Rectal smooth muscle tissue (tissue), 1 donor: ENCODE measurements at regions not wholly inside any gene's neighbourhood (a gene's known extent, or its start where the extent isn't known, plus 50 kb on each side); places are given as distances from the start of the nearest gene placed in this dataset.
"Not testable (repeated sequence)": the region's sequence is repeated elsewhere in the genome, so short reads cannot be mapped to it uniquely, and the experiment has no call there.

ENCODE experiments used
- H3K27ac ChIP-seq: one replicate; pipeline ENCODE4 v1.7.0; 2013; ENCODE audit warnings: low read depth, low read length, inconsistent platforms
- H3K27me3 ChIP-seq: one replicate; pipeline ENCODE4 v1.7.0; 2013; ENCODE audit warnings: low read length; ENCODE audit not compliant: control insufficient read depth, insufficient read depth
- H3K36me3 ChIP-seq: one replicate; pipeline ENCODE4 v1.7.0; 2013; ENCODE audit warnings: low read length; ENCODE audit not compliant: control insufficient read depth, insufficient read depth
- H3K4me1 ChIP-seq: one replicate; pipeline ENCODE4 v1.7.0; 2013; ENCODE audit warnings: low read length; ENCODE audit not compliant: control insufficient read depth, insufficient read depth
- H3K4me3 ChIP-seq: one replicate; pipeline ENCODE4 v1.7.0; 2013; ENCODE audit warnings: low read length
- H3K9ac ChIP-seq: one replicate; pipeline ENCODE4 v1.7.0; 2013; ENCODE audit warnings: low read length

DNA sequence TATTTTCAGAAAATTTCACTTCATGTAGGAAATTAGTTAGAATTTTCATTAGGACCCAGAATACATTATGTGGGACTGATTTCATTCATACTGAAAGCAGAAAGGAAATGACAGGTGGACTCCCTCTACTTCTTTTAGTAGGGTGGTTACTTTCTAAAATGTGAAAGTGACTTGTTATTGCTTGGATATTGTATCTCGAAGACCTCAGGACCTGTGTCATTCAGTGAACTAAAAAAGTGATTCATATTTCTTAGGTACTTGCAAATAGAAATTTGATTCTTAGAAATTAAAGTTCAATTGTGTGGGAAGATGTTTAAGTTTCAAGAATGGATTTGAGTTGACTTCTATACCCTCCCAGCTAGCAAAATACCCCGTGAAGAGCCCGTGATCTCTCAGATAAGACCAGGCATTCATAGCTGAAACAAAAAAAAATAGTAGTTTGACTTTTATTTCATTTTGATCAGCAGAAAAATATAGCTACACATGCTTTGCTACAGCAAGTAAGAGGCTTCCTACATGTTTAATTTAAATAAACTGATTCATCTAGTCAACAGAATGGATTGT, 1037.1 kb downstream of the GATA3 start:
- H3K9ac ChIP-seq, result no peak overlapping the region
- H3K27me3 ChIP-seq, result no peaks in the 10 kb centered on the region
- no peaks in the 10 kb centered on the region for H3K36me3 ChIP-seq
- H3K27ac ChIP-seq, result no peak overlapping the region
- H3K4me3 ChIP-seq, result no peak overlapping the region
- H3K4me1 ChIP-seq, result no peaks in the 10 kb centered on the region

DNA sequence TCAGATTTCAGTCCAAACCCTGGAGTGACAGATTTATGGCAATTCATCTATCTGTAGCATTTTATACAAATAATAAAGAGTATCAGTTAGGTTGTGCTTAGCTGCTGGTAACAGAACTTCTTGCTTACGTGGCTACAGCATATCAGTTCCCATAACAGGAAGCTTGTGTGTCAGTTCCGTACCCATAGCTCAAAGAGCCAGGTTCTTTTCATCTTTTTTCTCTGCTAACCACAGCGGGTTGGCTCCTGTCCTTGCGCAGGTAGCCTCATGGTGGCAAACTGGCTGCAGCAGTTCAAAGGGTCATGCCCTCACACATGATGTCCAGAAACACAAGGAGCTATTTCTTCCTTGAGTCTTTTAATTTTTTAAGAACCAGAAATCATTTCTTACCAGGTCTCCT, 1041.8 kb downstream of the GATA3 start:
- Histone ChIP-seq H3K9ac (no peak overlapping the region), H3K4me3 (no peak overlapping the region), H3K4me1 (no peaks in the 10 kb centered on the region), H3K36me3 (no peaks in the 10 kb centered on the region), H3K27me3 (no peaks in the 10 kb centered on the region), H3K27ac (no peak overlapping the region)

DNA sequence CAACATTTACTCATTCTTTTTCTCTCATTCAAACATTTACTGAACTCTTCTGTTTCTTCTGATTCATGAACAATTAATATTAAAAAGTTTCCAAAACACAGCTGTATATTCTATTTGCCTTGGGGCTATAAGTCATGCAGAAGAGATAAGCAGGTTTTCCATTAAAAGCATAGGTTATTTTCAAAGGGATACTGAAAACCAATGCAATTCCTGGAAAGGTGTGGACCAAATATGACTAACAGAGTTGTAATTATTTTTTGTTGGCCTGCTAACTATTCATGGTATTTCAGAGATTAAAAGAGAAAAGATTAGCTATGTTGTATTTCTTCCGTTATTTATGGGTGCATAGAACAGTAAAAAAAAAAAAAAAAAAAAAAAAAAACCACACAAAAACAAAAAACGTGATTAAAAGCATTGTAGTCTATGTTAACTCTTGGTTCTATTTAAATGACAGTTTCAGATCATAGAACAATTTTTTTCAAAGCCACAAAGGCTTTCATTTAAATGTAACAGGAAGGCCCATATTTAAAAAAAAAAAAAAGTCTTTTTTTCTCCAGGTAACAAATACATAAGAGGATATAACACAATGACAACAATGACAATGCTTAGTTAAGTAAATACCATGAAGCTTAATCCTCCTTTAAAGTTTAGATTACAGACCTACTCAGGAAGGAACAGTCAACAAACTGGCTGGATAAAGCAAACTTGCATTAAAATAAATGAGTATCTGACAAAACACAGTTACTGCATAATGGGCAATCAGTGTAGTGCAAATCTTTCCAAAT, 1042.9 kb downstream of the GATA3 start:
- H3K36me3 ChIP-seq, result no peaks in the 10 kb centered on the region
- no peaks in the 10 kb centered on the region for H3K4me1 ChIP-seq
- no peak overlapping the region for H3K9ac ChIP-seq
- H3K4me3 ChIP-seq, result no peak overlapping the region
- no peak overlapping the region for H3K27ac ChIP-seq
- no peaks in the 10 kb centered on the region for H3K27me3 ChIP-seq

DNA sequence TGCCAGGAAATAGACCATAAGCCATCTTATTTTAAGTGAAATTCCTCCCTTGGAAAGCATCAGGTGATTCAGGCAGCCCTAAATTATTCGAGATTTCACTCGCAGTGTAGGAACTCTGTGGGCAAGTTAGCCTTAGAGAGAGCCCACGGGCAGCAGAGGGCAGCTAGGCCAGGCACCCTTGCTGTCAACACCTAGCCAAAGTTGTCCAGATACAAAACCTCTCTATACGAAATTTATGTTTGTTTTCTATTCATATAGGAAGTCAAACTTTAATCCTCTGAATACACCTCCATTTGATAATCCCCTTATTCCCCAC, 1043.5 kb downstream of the GATA3 start:
- Histone ChIP-seq H3K9ac (no peak overlapping the region), H3K36me3 (no peaks in the 10 kb centered on the region), H3K27ac (no peak overlapping the region), H3K4me3 (no peak overlapping the region), H3K4me1 (no peaks in the 10 kb centered on the region), H3K27me3 (no peaks in the 10 kb centered on the region)

DNA sequence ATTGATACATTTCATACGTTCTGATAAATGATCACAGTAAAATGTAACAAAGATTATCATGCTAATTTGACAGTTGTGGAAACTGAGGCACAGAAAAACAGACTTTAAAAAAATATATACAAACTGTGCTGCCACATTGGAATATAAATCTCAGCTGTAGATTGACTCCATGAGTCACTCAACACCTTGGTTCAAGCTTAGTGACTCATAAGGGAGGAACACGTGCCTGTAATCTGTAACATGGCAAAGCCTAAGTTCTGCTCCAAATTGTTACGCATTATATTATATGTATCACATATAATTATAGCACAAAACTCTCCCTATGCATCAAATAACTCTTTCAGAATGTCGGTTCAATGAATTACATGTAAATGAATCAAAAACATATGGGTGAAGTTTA, 1047.5 kb downstream of the GATA3 start:
- Histone ChIP-seq H3K27me3 (no peaks in the 10 kb centered on the region), H3K4me3 (no peak overlapping the region), H3K36me3 (no peaks in the 10 kb centered on the region), H3K9ac (no peak overlapping the region), H3K4me1 (no peaks in the 10 kb centered on the region), H3K27ac (no peak overlapping the region)

DNA sequence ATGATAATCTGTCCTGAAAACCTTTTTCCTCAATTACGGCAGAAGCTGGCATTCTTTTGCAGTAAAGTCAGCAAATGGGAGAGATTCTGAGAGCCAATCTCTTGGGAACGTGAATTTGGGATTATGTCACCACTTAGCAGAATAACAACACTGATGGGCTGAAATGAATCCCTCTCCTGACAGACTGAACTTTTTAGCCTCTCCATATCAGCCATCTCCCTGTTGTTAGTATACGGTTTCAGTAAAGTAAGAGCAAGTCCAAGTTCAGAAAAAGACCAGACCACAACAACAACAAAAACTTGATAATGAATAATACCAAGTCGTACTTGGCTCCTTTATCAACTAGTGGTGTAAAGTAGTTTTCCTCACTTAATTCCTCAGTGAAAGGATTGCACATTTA, 1048.8 kb downstream of the GATA3 start:
- no peaks in the 10 kb centered on the region for H3K27me3 ChIP-seq
- no peak overlapping the region for H3K4me3 ChIP-seq
- H3K36me3 ChIP-seq, result no peaks in the 10 kb centered on the region
- H3K4me1 ChIP-seq, result no peaks in the 10 kb centered on the region
- no peak overlapping the region for H3K9ac ChIP-seq
- no peak overlapping the region for H3K27ac ChIP-seq

DNA sequence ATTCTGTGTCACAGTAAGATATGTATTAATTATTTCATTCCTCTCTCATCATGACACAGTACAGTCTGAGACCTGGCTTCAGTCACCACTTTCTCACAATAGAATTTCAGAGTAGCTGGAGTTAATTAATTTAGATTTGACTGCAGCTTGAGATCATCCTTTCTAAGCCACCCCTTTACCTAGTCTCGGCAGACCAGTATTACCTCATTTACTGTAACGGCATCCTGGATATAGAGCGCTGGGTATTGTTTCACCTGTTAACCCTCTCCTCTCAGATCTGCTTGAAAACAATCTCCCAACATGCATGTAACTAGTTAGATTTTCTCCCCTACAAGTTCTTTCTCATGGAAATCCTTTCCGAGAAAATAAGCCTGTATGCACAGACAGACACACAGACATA, 1057.5 kb downstream of the GATA3 start:
- H3K4me3 ChIP-seq, result no peak overlapping the region
- H3K9ac ChIP-seq, result no peak overlapping the region
- no peak overlapping the region for H3K27ac ChIP-seq
- no peaks in the 10 kb centered on the region for H3K27me3 ChIP-seq
- H3K36me3 ChIP-seq, result no peaks in the 10 kb centered on the region
- H3K4me1 ChIP-seq, result no peaks in the 10 kb centered on the region

DNA sequence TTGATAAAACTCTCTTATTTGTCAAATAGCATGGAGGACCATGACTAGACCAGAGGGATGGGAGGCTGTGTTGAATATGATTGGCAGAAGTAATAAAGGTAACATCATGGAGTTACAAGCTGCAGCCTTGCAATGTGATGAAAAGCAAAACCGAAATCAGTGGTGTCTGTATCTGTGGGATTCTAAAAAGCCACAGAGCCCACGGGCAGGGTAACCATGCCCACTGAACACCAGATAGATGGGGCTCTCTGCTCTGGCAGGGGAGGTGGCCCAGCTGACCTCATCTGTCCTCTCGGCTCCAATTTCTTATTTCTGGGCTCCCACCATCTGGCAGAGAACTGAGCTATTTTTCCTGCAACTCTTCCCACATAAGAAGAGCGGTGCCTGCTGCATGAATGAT, 1072.2 kb downstream of the GATA3 start:
- Histone ChIP-seq H3K4me3 (no peak overlapping the region), H3K36me3 (no peaks in the 10 kb centered on the region), H3K4me1 (no peaks in the 10 kb centered on the region), H3K9ac (no peak overlapping the region), H3K27me3 (no peaks in the 10 kb centered on the region), H3K27ac (no peak overlapping the region)

DNA sequence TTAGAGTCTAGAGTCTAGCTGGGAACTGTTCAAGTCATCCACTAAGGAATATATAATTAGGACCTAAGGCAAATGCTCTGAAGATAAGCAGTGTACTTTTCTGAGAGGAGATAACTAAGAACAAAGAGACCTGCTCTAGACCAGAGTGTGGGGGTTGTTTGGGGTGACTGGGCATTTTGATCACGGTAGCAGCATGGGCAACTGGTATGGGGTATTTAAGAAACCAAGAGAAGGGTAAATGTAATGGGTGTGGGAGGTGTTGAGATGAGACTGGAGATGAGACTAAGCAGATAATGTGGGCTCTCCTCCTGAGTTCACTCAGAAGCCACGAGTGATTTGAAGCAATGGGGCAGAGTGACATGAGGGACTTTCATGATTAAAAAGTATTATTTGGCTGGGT, 1082.9 kb downstream of the GATA3 start:
- no peak overlapping the region for H3K9ac ChIP-seq
- no peaks in the 10 kb centered on the region for H3K4me1 ChIP-seq
- H3K27me3 ChIP-seq, result no peaks in the 10 kb centered on the region
- no peak overlapping the region for H3K4me3 ChIP-seq
- no peak overlapping the region for H3K27ac ChIP-seq
- H3K36me3 ChIP-seq, result no peaks in the 10 kb centered on the region

DNA sequence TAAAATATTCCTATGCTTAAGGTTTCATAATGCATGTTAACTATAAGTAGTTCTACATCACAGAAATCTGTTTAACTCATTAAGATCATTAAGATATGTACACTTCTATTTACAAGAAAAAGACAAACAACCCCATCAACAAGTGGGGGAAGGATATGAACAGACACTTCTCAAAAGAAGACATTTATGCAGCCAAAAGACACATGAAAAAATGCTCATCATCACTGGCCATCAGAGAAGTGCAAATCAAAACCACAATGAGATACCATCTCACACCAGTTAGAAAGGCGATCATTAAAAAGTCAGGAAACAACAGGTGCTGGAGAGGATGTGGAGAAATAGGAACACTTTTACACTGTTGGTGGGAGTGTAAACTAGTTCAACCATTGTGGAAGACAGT, 1084.3 kb downstream of the GATA3 start:
- not testable (repeated sequence) for H3K4me3 ChIP-seq, H3K36me3 ChIP-seq, H3K4me1 ChIP-seq, H3K27me3 ChIP-seq, H3K27ac ChIP-seq, H3K9ac ChIP-seq

DNA sequence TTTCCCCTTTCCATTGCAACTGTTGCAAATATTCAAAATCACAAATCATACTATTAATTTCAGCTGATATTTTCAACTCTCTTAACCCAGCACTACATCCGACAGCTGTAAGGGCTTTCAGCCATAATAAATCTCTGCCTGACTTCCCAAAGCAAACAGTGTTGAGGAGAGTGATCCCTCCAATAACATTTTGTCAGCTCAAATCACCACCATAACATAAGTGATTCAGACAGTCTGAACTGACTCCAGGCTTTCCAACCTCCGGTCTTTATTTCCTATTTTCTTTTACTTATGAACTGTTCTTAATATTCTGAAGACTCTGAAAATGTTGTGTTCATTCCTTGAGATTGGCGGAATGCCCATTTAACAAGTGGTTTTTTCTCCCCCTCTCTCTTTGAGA, 1085.9 kb downstream of the GATA3 start:
- H3K27ac ChIP-seq, result no peak overlapping the region
- H3K36me3 ChIP-seq, result no peaks in the 10 kb centered on the region
- H3K9ac ChIP-seq, result no peak overlapping the region
- H3K4me3 ChIP-seq, result no peak overlapping the region
- H3K27me3 ChIP-seq, result no peaks in the 10 kb centered on the region
- no peaks in the 10 kb centered on the region for H3K4me1 ChIP-seq

DNA sequence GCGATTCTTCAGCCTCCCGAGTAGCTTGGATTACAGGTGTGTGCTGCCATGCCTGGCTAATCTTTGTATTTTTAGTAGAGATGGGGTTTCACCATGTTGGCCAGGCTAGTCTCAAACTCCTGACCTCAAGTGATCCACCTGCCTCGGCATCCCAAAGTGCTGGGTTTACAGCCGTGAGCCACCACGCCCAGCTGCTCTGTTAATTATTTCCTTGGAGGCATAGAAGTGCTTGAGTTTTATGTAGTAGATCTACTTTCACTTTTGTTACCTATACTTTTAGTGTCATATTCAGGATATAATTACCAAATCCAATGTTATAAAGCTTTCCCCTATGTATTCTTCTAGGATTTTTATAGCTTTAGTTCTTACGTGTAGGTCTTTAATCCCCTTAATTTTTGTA, 1093.0 kb downstream of the GATA3 start:
- Histone ChIP-seq H3K27me3 (no peaks in the 10 kb centered on the region), H3K4me3 (no peak overlapping the region), H3K36me3 (no peaks in the 10 kb centered on the region), H3K4me1 (no peaks in the 10 kb centered on the region), H3K27ac (no peak overlapping the region), H3K9ac (no peak overlapping the region)

DNA sequence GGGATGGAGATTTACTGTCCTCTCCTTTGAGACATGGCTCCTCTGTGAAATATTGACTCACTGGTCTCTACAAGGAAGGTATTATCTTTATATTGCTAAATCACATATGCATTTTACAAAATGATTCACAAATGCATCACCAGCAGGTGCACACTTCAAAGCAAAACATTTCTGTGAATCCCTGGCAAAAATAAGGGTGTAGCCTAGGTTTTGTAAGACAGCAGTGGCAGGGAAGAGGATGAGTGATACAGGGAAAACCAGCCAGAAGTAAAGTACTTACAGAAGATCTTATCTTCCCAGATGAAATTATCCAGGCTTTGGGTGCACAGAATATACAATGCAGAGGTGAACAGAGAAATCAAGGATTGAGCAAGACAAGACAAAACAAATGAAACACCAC, 1094.6 kb downstream of the GATA3 start:
- Histone ChIP-seq H3K4me1 (no peaks in the 10 kb centered on the region), H3K4me3 (no peak overlapping the region), H3K27me3 (no peaks in the 10 kb centered on the region), H3K9ac (no peak overlapping the region), H3K36me3 (no peaks in the 10 kb centered on the region), H3K27ac (no peak overlapping the region)
